Pancreas (tissue), 10 donors: ENCODE measurements at regions not wholly inside any gene's neighbourhood (a gene's known extent, or its start where the extent isn't known, plus 50 kb on each side); places are given as distances from the start of the nearest gene placed in this dataset.

Experiments used
- ATAC-seq, 4 donors: fragments of 200-7000 bp; cut with Tn5 transposase; one replicate each; pipeline versions ENCODE4 v1.8.0 to v1.9.1; 2020; ENCODE audit warnings: mild to moderate bottlenecking in 4 of 4, moderate library complexity in 4 of 4
- DNase-seq, 6 donors: peaks; one replicate each; pipeline ENCODE4 v3.0.0-alpha.2; 2020
- FAIRE-seq: peaks from 2 replicates; lab custom pipeline; 2012; peaks lifted over from hg19 to GRCh38; lab: Jason Lieb, UNC
- H3K27ac ChIP-seq, 4 donors: fragments of 200-600 bp; sonication (generic); 1 replicate in 3 of 4; 2 replicates in 1 of 4; pipeline versions ENCODE4 v1.5.0 to v1.8.0; 2020
- H3K27me3 ChIP-seq, 4 donors: fragments of 200-600 bp; one replicate each; pipeline ENCODE4 v1.8.0; 2021
- H3K36me3 ChIP-seq, 3 donors: fragments of 200-600 bp; sonication (generic) in 1 of 3; one replicate each; pipeline versions ENCODE4 v1.5.0 to v1.8.0; 2020 to 2021
- H3K4me1 ChIP-seq, 3 donors: fragments of 200-600 bp; one replicate each; pipeline ENCODE4 v1.8.0; 2021
- H3K4me3 ChIP-seq, 4 donors: fragments of 200-600 bp; sonication (generic) in 2 of 4; one replicate each; pipeline versions ENCODE4 v1.5.0 to v1.8.0; 2020 to 2021
- H3K9me3 ChIP-seq, 4 donors: fragments of 200-600 bp; one replicate each; pipeline ENCODE4 v1.8.0; 2021
- CTCF ChIP-seq, 4 donors: fragments of 200-600 bp; sonication (generic) in 3 of 4; IDR thresholded peaks; one replicate each; pipeline versions ENCODE4 v1.5.0 to v1.8.0; 2021; ENCODE audit warnings: antibody characterized with exemption in 4 of 4
- WGBS, 2 donors: extraction: QIAGEN DNeasy Blood & Tissue Kit; methylation state at CpG; one replicate each; pipeline ENCODE4 v1.1.7; 2013; 5-methylcytosine and 5-hydroxymethylcytosine counted together
- intact Hi-C, 3 donors: fragments of 100-400 bp; cut with DNase I; formaldehyde crosslinking; loops; one replicate each; pipeline versions ENCODE4 v1.11.1 to v1.14.2; 2022
- donor health status: healthy with polysubstance abuse.
- donor health status: DM: no; HTN: no; CAD: no; lungs with moderate emphysema.
- donor health status: DM: no; HTN: no; CAD: no.
- donor health status: control.
- donor health status: control.
- donor health status: Bipolar disorder and iron deficiency.
- donor health status: DM: yes; HTN: yes; CAD: no.
- donor health status: DM: no; HTN: no; CAD: no.
- donor health status: DM: no; HTN: no; CAD: no.
- donor health status: DM: yes; HTN: yes; CAD: no.

GRCh38 chr20:11537032-11537431, 380.7 kb upstream of the BTBD3 start:
- Histone ChIP-seq H3K4me3 (no peak overlapping the region), H3K9me3 (no peaks in the 10 kb centered on the region), H3K4me1 (no peaks in the 10 kb centered on the region), H3K36me3 (no peaks in the 10 kb centered on the region), H3K27ac (no peak overlapping the region), H3K27me3 (no peaks in the 10 kb centered on the region)
- WGBS, 2 donors, result 28% methylated on average over 2 of the region's 2 CpGs
- intact Hi-C loops, result no loop called here
- FAIRE-seq (no peak), DNase-seq (no peak), ATAC-seq (no peak)
- TF ChIP-seq CTCF (IDR thresholded peaks at IDR 0.05), result no peak

GRCh38 chr20:11539450-11539849, 378.2 kb upstream of the BTBD3 start:
- H3K4me3 ChIP-seq, result no peak overlapping the region
- H3K36me3 ChIP-seq, result no peaks in the 10 kb centered on the region
- no peaks in the 10 kb centered on the region for H3K9me3 ChIP-seq
- intact Hi-C loops, result no loop called here
- no peaks in the 10 kb centered on the region for H3K4me1 ChIP-seq
- ATAC-seq (no peak), FAIRE-seq (no peak), DNase-seq (no peak)
- H3K27me3 ChIP-seq, result no peaks in the 10 kb centered on the region
- TF ChIP-seq CTCF (IDR thresholded peaks at IDR 0.05), result no peak
- 76 to 86% methylated on average over 4 of the region's 4 CpGs for WGBS, 2 donors
- no peak overlapping the region for H3K27ac ChIP-seq

GRCh38 chr20:11540558-11540957, 377.1 kb upstream of the BTBD3 start:
- no peak for TF ChIP-seq CTCF (IDR thresholded peaks at IDR 0.05)
- WGBS, 2 donors, result 70 to 73% methylated on average over 3 of the region's 3 CpGs

GRCh38 chr20:11542645-11543044, 375.0 kb upstream of the BTBD3 start:
- DNase-seq (no peak), ATAC-seq (no peak), FAIRE-seq (no peak)
- H3K4me1 ChIP-seq, result no peaks in the 10 kb centered on the region
- H3K27ac ChIP-seq, result no peak overlapping the region
- H3K27me3 ChIP-seq, result no peaks in the 10 kb centered on the region
- 28 to 41% methylated on average over 2 of the region's 2 CpGs for WGBS, 2 donors
- H3K9me3 ChIP-seq, result no peaks in the 10 kb centered on the region
- TF ChIP-seq CTCF (IDR thresholded peaks at IDR 0.05), result no peak
- no peaks in the 10 kb centered on the region for H3K36me3 ChIP-seq
- no peak overlapping the region for H3K4me3 ChIP-seq
- intact Hi-C loops, result loop anchor here in 1 of 3 donors (10.0 kb wide), 1 partner anchor 988 kb away; no protein-coding TSS in a partner anchor

More at GRCh38 chr20:11540558-11540957, 377.1 kb upstream of the BTBD3 start:
- Histone ChIP-seq H3K27ac (no peak overlapping the region), H3K4me1 (no peaks in the 10 kb centered on the region), H3K4me3 (no peak overlapping the region), H3K9me3 (no peaks in the 10 kb centered on the region), H3K36me3 (no peaks in the 10 kb centered on the region), H3K27me3 (no peaks in the 10 kb centered on the region)
- ATAC-seq (no peak), FAIRE-seq (no peak), DNase-seq (no peak)
- intact Hi-C loops, result loop anchor here in 1 of 3 donors (10.0 kb wide), 1 partner anchor 986 kb away; no protein-coding TSS in a partner anchor

- no peaks in the 10 kb centered on the region for H3K4me1 ChIP-seq
- intact Hi-C loops, result loop anchor here in 1 of 3 donors (10.0 kb wide), 1 partner anchor 989 kb away; no protein-coding TSS in a partner anchor
- H3K4me3 ChIP-seq, result no peak overlapping the region
- peak in 2 of 4 donors; percentile 22 to 31 for TF ChIP-seq CTCF (IDR thresholded peaks at IDR 0.05)
- FAIRE-seq (peak; percentile 93), ATAC-seq (peak; percentile 76 to 92 (median 88)), DNase-seq (peak in 2 of 6 donors; percentile 16 to 37)
- H3K9me3 ChIP-seq, result no peaks in the 10 kb centered on the region
- H3K27ac ChIP-seq, result peak overlapping the region in 2 of 4 donors; percentile 1 to 34
- no peaks in the 10 kb centered on the region for H3K27me3 ChIP-seq
- no peaks in the 10 kb centered on the region for H3K36me3 ChIP-seq
- whole genome bisulfite sequencing, 2 donors, result 17 to 19% methylated on average over 10 of the region's 10 CpGs
These were observed 373.5 kb upstream of the BTBD3 start for GRCh38 chr20:11544029-11544678.
